ENCODE measurements at regions not wholly inside any gene's neighbourhood (a gene's known extent, or its start where the extent isn't known, plus 50 kb on each side); places are given as distances from the start of the nearest gene placed in this dataset.

GRCh38 chr5:3891113-3891512 is 295.5 kb downstream of the IRX1 start:
- Mint-ChIP-seq H3K4me3 (no peak overlapping the region), H3K9me3 (no peaks in the 10 kb centered on the region), H3K27ac (no peak overlapping the region), H3K27me3 (peaks cover 2% of the 10 kb centered on the region), H3K36me3 (no peaks in the 10 kb centered on the region), H3K4me1 (no peaks in the 10 kb centered on the region)
- POLR2A ChIA-PET, result no interaction called here
- DNase-seq (no peak), ATAC-seq (ENCODE audit: low read depth) (no peak)

- no peaks in the 10 kb centered on the region for H3K4me1 Mint-ChIP-seq
- no peak for ATAC-seq (ENCODE audit: low read depth)
Observed at GRCh38 chr5:3893527-3893926, 297.9 kb downstream of the IRX1 start.

GRCh38 chr5:3893975-3894374 is 298.3 kb downstream of the IRX1 start:
- H3K9me3 Mint-ChIP-seq, result no peaks in the 10 kb centered on the region
- ATAC-seq (ENCODE audit: low read depth), result no peak
- H3K36me3 Mint-ChIP-seq, result no peaks in the 10 kb centered on the region
- H3K4me1 Mint-ChIP-seq, result no peaks in the 10 kb centered on the region
- DNase-seq, result no peak
- POLR2A ChIA-PET, result no interaction called here
- no peak overlapping the region for H3K4me3 Mint-ChIP-seq
- H3K27me3 Mint-ChIP-seq, result no peaks in the 10 kb centered on the region
- no peak overlapping the region for H3K27ac Mint-ChIP-seq

More at GRCh38 chr5:3893527-3893926, 297.9 kb downstream of the IRX1 start:
- Mint-ChIP-seq H3K4me3 (no peak overlapping the region), H3K27ac (no peak overlapping the region), H3K36me3 (no peaks in the 10 kb centered on the region), H3K27me3 (no peaks in the 10 kb centered on the region), H3K9me3 (no peaks in the 10 kb centered on the region)
- POLR2A ChIA-PET, result no interaction called here
- no peak for DNase-seq

- Mint-ChIP-seq H3K4me1 (no peaks in the 10 kb centered on the region), H3K9me3 (no peaks in the 10 kb centered on the region), H3K36me3 (no peaks in the 10 kb centered on the region), H3K27ac (no peak overlapping the region), H3K4me3 (no peak overlapping the region), H3K27me3 (no peaks in the 10 kb centered on the region)
- POLR2A ChIA-PET, result no interaction called here
- no peak for DNase-seq
- no peak for ATAC-seq (ENCODE audit: low read depth)
Observed at GRCh38 chr5:3896098-3896497, 300.5 kb downstream of the IRX1 start.

GRCh38 chr5:3899093-3899492 is 303.5 kb downstream of the IRX1 start:
- no peaks in the 10 kb centered on the region for H3K36me3 Mint-ChIP-seq
- H3K4me3 Mint-ChIP-seq, result no peak overlapping the region
- H3K9me3 Mint-ChIP-seq, result no peaks in the 10 kb centered on the region
- no peaks in the 10 kb centered on the region for H3K4me1 Mint-ChIP-seq
- H3K27me3 Mint-ChIP-seq, result no peaks in the 10 kb centered on the region
- H3K27ac Mint-ChIP-seq, result no peak overlapping the region
- no peak for DNase-seq
- POLR2A ChIA-PET, result no interaction called here
- ATAC-seq (ENCODE audit: low read depth), result no peak

- Mint-ChIP-seq H3K9me3 (no peaks in the 10 kb centered on the region), H3K27ac (no peak overlapping the region), H3K4me3 (no peak overlapping the region), H3K4me1 (no peaks in the 10 kb centered on the region), H3K27me3 (no peaks in the 10 kb centered on the region), H3K36me3 (no peaks in the 10 kb centered on the region)
- no peak for DNase-seq
- POLR2A ChIA-PET, result no interaction called here
- ATAC-seq (ENCODE audit: low read depth), result no peak
Observed at GRCh38 chr5:3904584-3904983, 309.0 kb downstream of the IRX1 start.

GRCh38 chr5:3905031-3905430 is 309.4 kb downstream of the IRX1 start:
- ATAC-seq (ENCODE audit: low read depth), result no peak
- no peak overlapping the region for H3K4me3 Mint-ChIP-seq
- no peak for DNase-seq
- no peaks in the 10 kb centered on the region for H3K27me3 Mint-ChIP-seq
- H3K4me1 Mint-ChIP-seq, result no peaks in the 10 kb centered on the region
- no peaks in the 10 kb centered on the region for H3K9me3 Mint-ChIP-seq
- no peaks in the 10 kb centered on the region for H3K36me3 Mint-ChIP-seq
- H3K27ac Mint-ChIP-seq, result no peak overlapping the region
- POLR2A ChIA-PET, result no interaction called here

GRCh38 chr5:3905521-3905920 is 309.9 kb downstream of the IRX1 start:
- no peak for DNase-seq
- no peaks in the 10 kb centered on the region for H3K27me3 Mint-ChIP-seq
- H3K4me1 Mint-ChIP-seq, result no peaks in the 10 kb centered on the region
- no peak overlapping the region for H3K4me3 Mint-ChIP-seq
- no peak for ATAC-seq (ENCODE audit: low read depth)
- H3K27ac Mint-ChIP-seq, result no peak overlapping the region
- no peaks in the 10 kb centered on the region for H3K9me3 Mint-ChIP-seq
- POLR2A ChIA-PET, result no interaction called here
- no peaks in the 10 kb centered on the region for H3K36me3 Mint-ChIP-seq

- no peak overlapping the region for H3K4me3 Mint-ChIP-seq
- H3K9me3 Mint-ChIP-seq, result no peaks in the 10 kb centered on the region
- H3K36me3 Mint-ChIP-seq, result no peaks in the 10 kb centered on the region
- POLR2A ChIA-PET, result no interaction called here
- H3K27ac Mint-ChIP-seq, result no peak overlapping the region
- no peak for DNase-seq
- no peaks in the 10 kb centered on the region for H3K27me3 Mint-ChIP-seq
- no peak for ATAC-seq (ENCODE audit: low read depth)
- no peaks in the 10 kb centered on the region for H3K4me1 Mint-ChIP-seq
Observed at GRCh38 chr5:3911111-3911510, 315.5 kb downstream of the IRX1 start.

GRCh38 chr5:3911773-3912172 is 316.1 kb downstream of the IRX1 start:
- Mint-ChIP-seq H3K9me3 (no peaks in the 10 kb centered on the region), H3K4me1 (no peaks in the 10 kb centered on the region), H3K27me3 (no peaks in the 10 kb centered on the region), H3K36me3 (no peaks in the 10 kb centered on the region), H3K27ac (no peak overlapping the region), H3K4me3 (no peak overlapping the region)
- ATAC-seq (ENCODE audit: low read depth) (no peak), DNase-seq (no peak)
- POLR2A ChIA-PET, result no interaction called here

- Mint-ChIP-seq H3K27ac (no peak overlapping the region), H3K36me3 (no peaks in the 10 kb centered on the region), H3K27me3 (no peaks in the 10 kb centered on the region), H3K4me3 (no peak overlapping the region), H3K9me3 (peaks cover 1% of the 10 kb centered on the region), H3K4me1 (no peaks in the 10 kb centered on the region)
- ATAC-seq (ENCODE audit: low read depth) (no peak), DNase-seq (no peak)
- POLR2A ChIA-PET, result no interaction called here
Observed at GRCh38 chr5:3912790-3913189, 317.2 kb downstream of the IRX1 start.

- Mint-ChIP-seq H3K9me3 (peaks cover 1% of the 10 kb centered on the region), H3K36me3 (no peaks in the 10 kb centered on the region), H3K27me3 (no peaks in the 10 kb centered on the region), H3K4me3 (no peak overlapping the region), H3K27ac (no peak overlapping the region), H3K4me1 (no peaks in the 10 kb centered on the region)
- ATAC-seq (ENCODE audit: low read depth) (no peak), DNase-seq (no peak)
- POLR2A ChIA-PET, result no interaction called here
Observed at GRCh38 chr5:3913279-3913678, 317.6 kb downstream of the IRX1 start.

GRCh38 chr5:3925022-3925421 is 329.4 kb downstream of the IRX1 start:
- POLR2A ChIA-PET, result no interaction called here
- H3K9me3 Mint-ChIP-seq, result peaks cover 9% of the 10 kb centered on the region
- H3K36me3 Mint-ChIP-seq, result no peaks in the 10 kb centered on the region
- H3K27me3 Mint-ChIP-seq, result no peaks in the 10 kb centered on the region
- H3K27ac Mint-ChIP-seq, result no peak overlapping the region
- no peak overlapping the region for H3K4me3 Mint-ChIP-seq
- ATAC-seq (ENCODE audit: low read depth), result no peak
- no peaks in the 10 kb centered on the region for H3K4me1 Mint-ChIP-seq
- DNase-seq, result no peak

- DNase-seq, result no peak
- H3K27me3 Mint-ChIP-seq, result no peaks in the 10 kb centered on the region
- H3K27ac Mint-ChIP-seq, result no peak overlapping the region
- POLR2A ChIA-PET, result no interaction called here
- no peak overlapping the region for H3K4me3 Mint-ChIP-seq
- peaks cover 6% of the 10 kb centered on the region for H3K9me3 Mint-ChIP-seq
- H3K4me1 Mint-ChIP-seq, result no peaks in the 10 kb centered on the region
- no peaks in the 10 kb centered on the region for H3K36me3 Mint-ChIP-seq
- no peak for ATAC-seq (ENCODE audit: low read depth)
Observed at GRCh38 chr5:3925935-3926334, 330.3 kb downstream of the IRX1 start.

GRCh38 chr5:3929799-3930198 is 334.2 kb downstream of the IRX1 start:
- Mint-ChIP-seq H3K4me3 (no peak overlapping the region), H3K27me3 (no peaks in the 10 kb centered on the region), H3K27ac (no peak overlapping the region), H3K4me1 (no peaks in the 10 kb centered on the region), H3K9me3 (peaks cover 5% of the 10 kb centered on the region), H3K36me3 (no peaks in the 10 kb centered on the region)
- ATAC-seq (ENCODE audit: low read depth) (no peak), DNase-seq (no peak)
- POLR2A ChIA-PET, result no interaction called here

All from activated naive CD8-positive, alpha-beta T cell treated with anti-CD3 and anti-CD28 coated beads, Interleukin-2, amount 10 ng/mL, durations not matched to agents 7 days and 5 days (primary cell).